Calu3 (cell line): ENCODE measurements at regions not wholly inside any gene's neighbourhood (a gene's known extent, or its start where the extent isn't known, plus 50 kb on each side); places are given as distances from the start of the nearest gene placed in this dataset.

Experiments
- BruUV-seq: library from RNA; stranded (reverse); fragments of 400-500 nt; replicated peaks from 2 replicates; lab custom pipeline; 2021; lab: Mats Ljungman, UMichigan
- CTCF ChIA-PET: fragments of 300-600 bp; sonication (Branson Sonifier 250); formaldehyde crosslinking; loops from one replicate; lab custom pipeline; 2022; ENCODE audit warnings: antibody characterized with exemption; lab: Charles Lee
- DNase-seq: peaks from one replicate; pipeline ENCODE4 v3.0.0; 2022
- H3K27ac Mint-ChIP-seq: one replicate; pipeline ENCODE4 v1.8.0; 2022; ENCODE audit warnings: mixed read lengths; ENCODE audit not compliant: unreplicated experiment
- H3K27me3 Mint-ChIP-seq: one replicate; pipeline ENCODE4 v1.8.0; 2022; ENCODE audit warnings: mixed read lengths; ENCODE audit not compliant: unreplicated experiment
- H3K36me3 Mint-ChIP-seq: one replicate; pipeline ENCODE4 v1.8.0; 2022; ENCODE audit warnings: mild to moderate bottlenecking, moderate library complexity, mixed read lengths; ENCODE audit not compliant: insufficient read depth, unreplicated experiment
- H3K4me1 Mint-ChIP-seq: one replicate; pipeline ENCODE4 v1.8.0; 2022; ENCODE audit warnings: mild to moderate bottlenecking, low read depth, mixed read lengths; ENCODE audit not compliant: unreplicated experiment
- H3K4me3 Mint-ChIP-seq: one replicate; pipeline ENCODE4 v1.8.0; 2022; ENCODE audit warnings: mild to moderate bottlenecking, low read depth, moderate library complexity, mixed read lengths; ENCODE audit not compliant: unreplicated experiment
- H3K9me3 Mint-ChIP-seq: one replicate; pipeline ENCODE4 v1.8.0; 2022; ENCODE audit warnings: low read depth, mixed read lengths; ENCODE audit not compliant: unreplicated experiment
- intact Hi-C: fragments of 100-400 bp; cut with micrococcal nuclease; formaldehyde crosslinking; loops from one replicate; pipeline ENCODE4 v1.10.0; 2022; ENCODE audit not compliant: unreplicated experiment
- TF ChIP-seq, protein P1 (sequence below): fragments of 200-600 bp; IDR thresholded peaks from one replicate; pipeline ENCODE4 v1.8.0; 2022; ENCODE audit warnings: antibody characterized with exemption; ENCODE audit not compliant: unreplicated experiment

DNA sequence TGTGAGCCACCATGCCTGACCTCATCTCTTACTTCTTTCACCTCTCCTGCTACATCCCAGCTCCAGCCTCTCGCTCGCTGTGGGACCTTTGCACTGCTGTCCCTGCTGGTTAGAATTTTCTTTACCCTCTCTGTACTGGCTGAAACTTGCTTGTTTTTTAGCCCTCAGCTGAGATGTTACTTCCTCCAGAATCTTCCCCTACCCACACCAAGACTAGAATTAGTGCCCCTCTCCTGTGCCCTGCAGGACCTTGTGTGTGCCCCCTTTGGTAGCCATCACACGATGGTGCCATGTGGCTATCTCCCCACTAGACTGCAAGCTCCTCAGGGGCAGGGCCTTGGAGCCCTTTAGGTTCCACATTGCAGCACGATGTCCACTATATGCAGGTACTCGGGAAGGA, 84.1 kb downstream of the AIPL1 start:
- BruUV-seq = no TSS peak
- Mint-ChIP-seq H3K36me3 (no peaks in the 10 kb centered on the region), H3K27ac (no peak overlapping the region), H3K27me3 (peaks cover 71% of the 10 kb centered on the region), H3K4me3 (no peak overlapping the region), H3K4me1 (no peaks in the 10 kb centered on the region), H3K9me3 (no peaks in the 10 kb centered on the region)
- DNase-seq = no peak
- CTCF ChIA-PET = no interaction called here
- TF ChIP-seq, protein P1, sequence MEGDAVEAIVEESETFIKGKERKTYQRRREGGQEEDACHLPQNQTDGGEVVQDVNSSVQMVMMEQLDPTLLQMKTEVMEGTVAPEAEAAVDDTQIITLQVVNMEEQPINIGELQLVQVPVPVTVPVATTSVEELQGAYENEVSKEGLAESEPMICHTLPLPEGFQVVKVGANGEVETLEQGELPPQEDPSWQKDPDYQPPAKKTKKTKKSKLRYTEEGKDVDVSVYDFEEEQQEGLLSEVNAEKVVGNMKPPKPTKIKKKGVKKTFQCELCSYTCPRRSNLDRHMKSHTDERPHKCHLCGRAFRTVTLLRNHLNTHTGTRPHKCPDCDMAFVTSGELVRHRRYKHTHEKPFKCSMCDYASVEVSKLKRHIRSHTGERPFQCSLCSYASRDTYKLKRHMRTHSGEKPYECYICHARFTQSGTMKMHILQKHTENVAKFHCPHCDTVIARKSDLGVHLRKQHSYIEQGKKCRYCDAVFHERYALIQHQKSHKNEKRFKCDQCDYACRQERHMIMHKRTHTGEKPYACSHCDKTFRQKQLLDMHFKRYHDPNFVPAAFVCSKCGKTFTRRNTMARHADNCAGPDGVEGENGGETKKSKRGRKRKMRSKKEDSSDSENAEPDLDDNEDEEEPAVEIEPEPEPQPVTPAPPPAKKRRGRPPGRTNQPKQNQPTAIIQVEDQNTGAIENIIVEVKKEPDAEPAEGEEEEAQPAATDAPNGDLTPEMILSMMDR = no peak
- intact Hi-C loops = no loop called here

DNA sequence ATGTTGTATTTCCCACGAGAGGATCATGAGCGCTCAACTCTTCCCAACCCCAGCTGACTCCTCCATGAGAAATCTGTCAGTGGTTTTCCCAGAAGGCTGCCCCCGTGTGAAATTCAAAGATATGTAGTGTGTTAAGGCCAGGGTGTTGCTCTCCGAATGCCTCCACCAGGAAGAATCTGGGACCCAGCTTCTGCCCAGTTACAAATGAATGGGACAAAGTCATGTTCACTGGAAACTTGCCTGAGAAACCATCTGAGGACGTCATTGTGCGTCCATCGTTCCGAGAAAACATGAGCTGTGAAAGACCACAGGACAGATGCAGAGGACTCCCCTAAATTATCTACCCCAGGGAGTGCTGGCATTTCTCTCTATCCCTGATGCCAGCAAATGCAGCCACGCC, 86.0 kb downstream of the AIPL1 start:
- H3K4me3 Mint-ChIP-seq = no peak overlapping the region
- CTCF ChIA-PET = interaction anchor here (0.7 kb wide), 1 partner anchor 307 kb away, joined by 3 read pairs; no protein-coding TSS in a partner anchor
- BruUV-seq = no TSS peak

DNA sequence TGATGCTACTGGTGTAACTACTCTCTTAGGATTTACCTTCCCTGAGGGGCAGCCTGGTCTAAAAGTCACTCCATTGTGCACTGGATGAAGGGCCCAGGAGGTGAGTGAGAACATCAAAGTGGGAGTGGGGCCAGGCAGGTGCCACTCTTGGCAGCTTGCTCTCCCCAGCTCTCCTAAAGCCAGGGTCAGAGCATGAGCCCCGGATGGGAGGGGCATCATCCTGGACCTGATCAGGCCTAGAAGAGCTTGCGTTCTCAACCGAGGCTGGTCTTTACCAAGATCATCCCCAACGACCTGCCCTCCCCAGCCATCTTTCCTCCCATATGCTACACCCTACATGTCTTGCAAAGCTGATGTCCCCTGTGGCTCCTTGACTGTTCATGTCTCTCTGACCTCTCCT, 87.1 kb downstream of the AIPL1 start:
- peaks cover 74% of the 10 kb centered on the region for H3K27me3 Mint-ChIP-seq
- no peaks in the 10 kb centered on the region for H3K36me3 Mint-ChIP-seq
- BruUV-seq = no TSS peak
- no peaks in the 10 kb centered on the region for H3K9me3 Mint-ChIP-seq
- H3K27ac Mint-ChIP-seq = no peak overlapping the region
- no peak overlapping the region for H3K4me3 Mint-ChIP-seq
- no peak for DNase-seq
- CTCF ChIA-PET = no interaction called here
- TF ChIP-seq, protein P1 = no peak
- intact Hi-C loops = no loop called here
- no peaks in the 10 kb centered on the region for H3K4me1 Mint-ChIP-seq

More for the DNA sequence above, 86.0 kb downstream of the AIPL1 start:
- H3K27ac Mint-ChIP-seq = no peak overlapping the region
- H3K4me1 Mint-ChIP-seq = no peaks in the 10 kb centered on the region
- no peaks in the 10 kb centered on the region for H3K36me3 Mint-ChIP-seq
- no peaks in the 10 kb centered on the region for H3K9me3 Mint-ChIP-seq
- H3K27me3 Mint-ChIP-seq = peaks cover 75% of the 10 kb centered on the region
- no peak for DNase-seq
- TF ChIP-seq, protein P1 = no peak
- intact Hi-C loops = no loop called here

DNA sequence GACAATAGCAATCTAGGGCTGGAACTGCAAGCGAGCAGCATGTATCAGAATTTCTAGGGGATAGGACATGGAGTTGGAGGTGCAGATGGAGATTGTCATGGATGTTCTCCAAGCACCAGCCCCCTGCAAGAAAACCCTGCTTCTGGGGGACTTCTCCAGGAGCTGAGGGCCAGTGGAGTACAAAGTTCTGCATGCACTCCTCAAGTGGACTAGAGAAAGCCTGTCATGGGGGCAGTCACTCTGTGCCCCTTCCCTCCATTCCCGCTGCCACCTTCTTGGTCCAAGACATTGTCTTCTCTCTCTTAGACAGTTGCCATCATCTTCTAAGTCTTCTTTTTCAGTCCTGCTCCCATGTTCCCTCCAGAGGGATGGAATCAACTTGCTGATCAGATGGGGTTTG, 87.9 kb downstream of the AIPL1 start:
- Mint-ChIP-seq H3K4me3 (no peak overlapping the region), H3K4me1 (no peaks in the 10 kb centered on the region), H3K9me3 (no peaks in the 10 kb centered on the region), H3K27me3 (peaks cover 68% of the 10 kb centered on the region), H3K27ac (no peak overlapping the region), H3K36me3 (no peaks in the 10 kb centered on the region)
- no peak for DNase-seq
- BruUV-seq = no TSS peak
- intact Hi-C loops = no loop called here
- TF ChIP-seq, protein P1 = no peak
- CTCF ChIA-PET = no interaction called here
